Prostate gland (tissue), 2 donors: ENCODE measurements at regions not wholly inside any gene's neighbourhood (a gene's known extent, or its start where the extent isn't known, plus 50 kb on each side); places are given as distances from the start of the nearest gene placed in this dataset.

ENCODE experiments used
- POLR2A ChIP-seq: fragments of 450-650 bp; IDR thresholded peaks from one replicate; pipeline ENCODE4 v1.6.1; 2016; ENCODE audit warnings: antibody characterized with exemption, mild to moderate bottlenecking
- TF ChIP-seq, protein P1 (sequence below), 4 experiments: fragments of 200-600 bp in 2 of 4; fragments of 450-650 bp in 2 of 4; sonication (generic) in 2 of 4; IDR thresholded peaks; 1 replicate in 3 of 4; 2 replicates in 1 of 4; pipeline ENCODE4 v1.5.1; 2016 to 2019; ENCODE audit warnings: antibody characterized with exemption in 4 of 4, mild to moderate bottlenecking in 2 of 4, moderate library complexity in 2 of 4

DNA sequence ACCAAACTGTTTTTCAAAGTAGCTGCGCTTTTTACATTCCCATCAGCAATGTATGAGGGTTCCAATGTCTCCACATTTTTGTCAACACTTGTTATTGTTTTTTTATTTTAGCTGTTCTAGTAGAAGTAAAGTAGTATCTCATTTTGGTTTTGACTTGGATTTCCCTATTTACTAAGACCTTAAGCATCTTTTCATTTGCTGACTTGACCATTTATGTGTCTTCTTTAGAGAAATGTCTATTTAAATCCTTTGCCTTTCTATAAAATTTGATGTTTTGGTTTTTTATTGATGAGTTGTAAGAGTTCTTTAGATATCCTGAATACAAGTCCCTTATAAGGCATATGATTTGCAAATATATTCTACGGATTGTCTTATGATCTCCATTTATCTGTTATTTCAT is 110.6 kb downstream of the CD164 start:
- TF ChIP-seq, protein P1, sequence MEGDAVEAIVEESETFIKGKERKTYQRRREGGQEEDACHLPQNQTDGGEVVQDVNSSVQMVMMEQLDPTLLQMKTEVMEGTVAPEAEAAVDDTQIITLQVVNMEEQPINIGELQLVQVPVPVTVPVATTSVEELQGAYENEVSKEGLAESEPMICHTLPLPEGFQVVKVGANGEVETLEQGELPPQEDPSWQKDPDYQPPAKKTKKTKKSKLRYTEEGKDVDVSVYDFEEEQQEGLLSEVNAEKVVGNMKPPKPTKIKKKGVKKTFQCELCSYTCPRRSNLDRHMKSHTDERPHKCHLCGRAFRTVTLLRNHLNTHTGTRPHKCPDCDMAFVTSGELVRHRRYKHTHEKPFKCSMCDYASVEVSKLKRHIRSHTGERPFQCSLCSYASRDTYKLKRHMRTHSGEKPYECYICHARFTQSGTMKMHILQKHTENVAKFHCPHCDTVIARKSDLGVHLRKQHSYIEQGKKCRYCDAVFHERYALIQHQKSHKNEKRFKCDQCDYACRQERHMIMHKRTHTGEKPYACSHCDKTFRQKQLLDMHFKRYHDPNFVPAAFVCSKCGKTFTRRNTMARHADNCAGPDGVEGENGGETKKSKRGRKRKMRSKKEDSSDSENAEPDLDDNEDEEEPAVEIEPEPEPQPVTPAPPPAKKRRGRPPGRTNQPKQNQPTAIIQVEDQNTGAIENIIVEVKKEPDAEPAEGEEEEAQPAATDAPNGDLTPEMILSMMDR (IDR thresholded peaks at IDR 0.05), result no peak
- no peak for TF ChIP-seq POLR2A
